Hepatocyte (in vitro differentiated cells): ENCODE measurements at regions not wholly inside any gene's neighbourhood (a gene's known extent, or its start where the extent isn't known, plus 50 kb on each side); places are given as distances from the start of the nearest gene placed in this dataset.

Source experiments
- DNase-seq: peaks from one replicate; pipeline ENCODE4 v3.0.0-alpha.2; 2016; ENCODE audit warnings: low spot score
- H2AFZ ChIP-seq: fragments of 200-600 bp; sonication (generic); 2 replicates; pipeline ENCODE4 v1.6.0; 2016; ENCODE audit warnings: antibody characterized with exemption, mild to moderate bottlenecking
- H3K27ac ChIP-seq: fragments of 200-600 bp; sonication (generic); 2 replicates; pipeline ENCODE4 v1.5.1; 2016; ENCODE audit warnings: mild to moderate bottlenecking
- H3K27me3 ChIP-seq: fragments of 200-600 bp; sonication (generic); 2 replicates; pipeline ENCODE4 v1.6.1; 2016
- H3K36me3 ChIP-seq: fragments of 200-600 bp; sonication (generic); replicated peaks from 2 replicates; pipeline ENCODE4 v1.5.1; 2016; ENCODE audit warnings: low read depth; ENCODE audit not compliant: insufficient read depth
- H3K4me1 ChIP-seq: fragments of 200-600 bp; sonication (generic); 2 replicates; pipeline ENCODE4 v1.5.1; 2016; ENCODE audit warnings: mild to moderate bottlenecking, moderate library complexity; ENCODE audit not compliant: insufficient read depth
- H3K4me2 ChIP-seq: fragments of 200-600 bp; sonication (generic); 2 replicates; pipeline ENCODE4 v1.6.0; 2016
- H3K4me3 ChIP-seq: fragments of 200-600 bp; sonication (generic); 2 replicates; pipeline ENCODE4 v1.5.1; 2016; ENCODE audit warnings: mild to moderate bottlenecking
- H3K79me2 ChIP-seq: fragments of 200-600 bp; sonication (generic); 2 replicates; pipeline ENCODE4 v1.6.0; 2017; ENCODE audit warnings: mild to moderate bottlenecking
- H3K9me2 ChIP-seq: fragments of 200-600 bp; sonication (generic); replicated peaks from 2 replicates; pipeline ENCODE4 v1.6.0; 2017; ENCODE audit warnings: mild to moderate bottlenecking; ENCODE audit not compliant: insufficient read depth
- H3K9me3 ChIP-seq: fragments of 200-600 bp; sonication (generic); 2 replicates; pipeline ENCODE4 v1.5.1; 2016; ENCODE audit warnings: low read depth, mild to moderate bottlenecking
- H4K20me1 ChIP-seq: fragments of 200-600 bp; sonication (generic); 2 replicates; pipeline ENCODE4 v1.6.0; 2016; ENCODE audit warnings: mild to moderate bottlenecking; ENCODE audit not compliant: insufficient read depth, poor library complexity, severe bottlenecking
- CTCF ChIP-seq: fragments of 200-600 bp; sonication (generic); IDR thresholded peaks from 2 replicates; pipeline ENCODE4 v1.5.1; 2016; ENCODE audit warnings: antibody characterized with exemption, mild to moderate bottlenecking; ENCODE audit not compliant: poor library complexity
- EZH2 ChIP-seq: fragments of 200-600 bp; sonication (generic); IDR thresholded peaks from 2 replicates; pipeline ENCODE4 v1.6.1; 2016; ENCODE audit warnings: antibody characterized with exemption, mild to moderate bottlenecking, borderline replicate concordance
- EZH2phosphoT487 ChIP-seq: fragments of 200-600 bp; sonication (generic); IDR thresholded peaks from one replicate; pipeline ENCODE4 v1.6.1; 2018; ENCODE audit warnings: antibody characterized with exemption, mild to moderate bottlenecking, low read depth, moderate library complexity; ENCODE audit not compliant: unreplicated experiment, severe bottlenecking
- WGBS: methylation state at CpG from one replicate; pipeline ENCODE4 v1.1.6; 2016; ENCODE audit warnings: low lambda C conversion rate; ENCODE audit errors: missing lambda C conversion rate; 5-methylcytosine and 5-hydroxymethylcytosine counted together

- Histone ChIP-seq H3K36me3 (no peaks in the 10 kb centered on the region), H3K4me2 (no peak overlapping the region), H4K20me1 (no peaks in the 10 kb centered on the region), H3K9me3 (no peaks in the 10 kb centered on the region), H2AFZ (no peak overlapping the region), H3K79me2 (no peaks in the 10 kb centered on the region), H3K27me3 (no peaks in the 10 kb centered on the region), H3K4me3 (no peak overlapping the region), H3K27ac (no peak overlapping the region), H3K9me2 (no peaks in the 10 kb centered on the region), H3K4me1 (peaks cover 11% of the 10 kb centered on the region)
- no peak for DNase-seq
- TF ChIP-seq CTCF: no peak
- no peak for TF ChIP-seq EZH2
- no peak for TF ChIP-seq EZH2phosphoT487
These were observed 91.8 kb upstream of the ATP2B1 start for GRCh38 chr12:89800435-89800834.

- Histone ChIP-seq H3K9me3 (no peaks in the 10 kb centered on the region), H4K20me1 (no peaks in the 10 kb centered on the region), H3K36me3 (no peaks in the 10 kb centered on the region), H3K4me1 (peaks cover 11% of the 10 kb centered on the region), H3K79me2 (no peaks in the 10 kb centered on the region), H3K9me2 (no peaks in the 10 kb centered on the region), H3K27me3 (no peaks in the 10 kb centered on the region), H3K27ac (no peak overlapping the region), H3K4me3 (no peak overlapping the region), H3K4me2 (no peak overlapping the region), H2AFZ (no peak overlapping the region)
- TF ChIP-seq CTCF: no peak
- no peak for TF ChIP-seq EZH2
- TF ChIP-seq EZH2phosphoT487: no peak
- WGBS: 77% methylated on average over 3 of the region's 3 CpGs
- DNase-seq: no peak
These were observed 90.7 kb upstream of the ATP2B1 start for GRCh38 chr12:89799316-89799715.

GRCh38 chr12:89797436-89797835, 88.8 kb upstream of the ATP2B1 start:
- Histone ChIP-seq H4K20me1 (no peaks in the 10 kb centered on the region), H3K79me2 (no peaks in the 10 kb centered on the region), H2AFZ (no peak overlapping the region), H3K4me1 (peaks cover 2% of the 10 kb centered on the region), H3K9me3 (no peaks in the 10 kb centered on the region), H3K4me3 (no peak overlapping the region), H3K27ac (no peak overlapping the region), H3K9me2 (no peaks in the 10 kb centered on the region), H3K27me3 (no peaks in the 10 kb centered on the region), H3K4me2 (no peak overlapping the region), H3K36me3 (no peaks in the 10 kb centered on the region)
- DNase-seq: no peak
- 90% methylated on average over 2 of the region's 2 CpGs for WGBS
- TF ChIP-seq CTCF (no peak), EZH2phosphoT487 (no peak), EZH2 (no peak)

GRCh38 chr12:89796798-89797382, 88.3 kb upstream of the ATP2B1 start:
- H3K27ac ChIP-seq: no peak overlapping the region
- 79% methylated on average over 1 of the region's 1 CpG for WGBS
- H3K9me2 ChIP-seq: no peaks in the 10 kb centered on the region
- H2AFZ ChIP-seq: no peak overlapping the region
- H3K4me3 ChIP-seq: no peak overlapping the region
- no peaks in the 10 kb centered on the region for H3K4me1 ChIP-seq
- H3K27me3 ChIP-seq: no peaks in the 10 kb centered on the region
- no peaks in the 10 kb centered on the region for H3K36me3 ChIP-seq
- no peak for DNase-seq
- H3K9me3 ChIP-seq: no peaks in the 10 kb centered on the region
- no peaks in the 10 kb centered on the region for H3K79me2 ChIP-seq
- no peak overlapping the region for H3K4me2 ChIP-seq
- no peaks in the 10 kb centered on the region for H4K20me1 ChIP-seq
- TF ChIP-seq CTCF (no peak), EZH2 (no peak), EZH2phosphoT487 (no peak)
